ENCODE measurements at regions not wholly inside any gene's neighbourhood (a gene's known extent, or its start where the extent isn't known, plus 50 kb on each side); places are given as distances from the start of the nearest gene placed in this dataset.

DNA sequence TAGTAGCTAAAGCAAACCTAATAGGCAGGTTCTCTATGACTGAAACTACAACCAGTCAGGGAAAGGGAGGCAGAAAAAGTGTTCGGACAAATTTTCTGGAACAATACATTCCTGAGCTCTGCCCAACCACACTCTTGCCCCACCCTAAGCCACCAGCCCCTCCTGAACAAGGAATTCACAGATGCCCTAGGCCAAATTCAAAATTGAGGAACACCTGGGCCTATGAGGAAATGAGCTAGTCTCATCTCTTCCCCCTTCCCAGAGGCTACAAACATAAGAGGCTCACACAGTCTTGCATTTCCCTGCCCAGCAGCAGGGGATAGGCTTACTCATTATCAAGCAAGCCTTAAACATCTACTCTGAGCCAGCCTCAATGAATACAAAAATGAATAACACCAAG lies 284.7 kb downstream of the ZNF674 start:
- peaks cover 16% of the 10 kb centered on the region for H3K4me1 Mint-ChIP-seq (ENCODE audit: insufficient read depth, unreplicated experiment)
- TF ChIP-seq, protein P1, sequence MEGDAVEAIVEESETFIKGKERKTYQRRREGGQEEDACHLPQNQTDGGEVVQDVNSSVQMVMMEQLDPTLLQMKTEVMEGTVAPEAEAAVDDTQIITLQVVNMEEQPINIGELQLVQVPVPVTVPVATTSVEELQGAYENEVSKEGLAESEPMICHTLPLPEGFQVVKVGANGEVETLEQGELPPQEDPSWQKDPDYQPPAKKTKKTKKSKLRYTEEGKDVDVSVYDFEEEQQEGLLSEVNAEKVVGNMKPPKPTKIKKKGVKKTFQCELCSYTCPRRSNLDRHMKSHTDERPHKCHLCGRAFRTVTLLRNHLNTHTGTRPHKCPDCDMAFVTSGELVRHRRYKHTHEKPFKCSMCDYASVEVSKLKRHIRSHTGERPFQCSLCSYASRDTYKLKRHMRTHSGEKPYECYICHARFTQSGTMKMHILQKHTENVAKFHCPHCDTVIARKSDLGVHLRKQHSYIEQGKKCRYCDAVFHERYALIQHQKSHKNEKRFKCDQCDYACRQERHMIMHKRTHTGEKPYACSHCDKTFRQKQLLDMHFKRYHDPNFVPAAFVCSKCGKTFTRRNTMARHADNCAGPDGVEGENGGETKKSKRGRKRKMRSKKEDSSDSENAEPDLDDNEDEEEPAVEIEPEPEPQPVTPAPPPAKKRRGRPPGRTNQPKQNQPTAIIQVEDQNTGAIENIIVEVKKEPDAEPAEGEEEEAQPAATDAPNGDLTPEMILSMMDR (IDR thresholded peaks at IDR 0.05; ENCODE audit: unreplicated experiment): no peak
- H3K27ac Mint-ChIP-seq (ENCODE audit: low read depth, unreplicated experiment): peak overlapping the region; percentile 77
- ChIA-PET POLR2A (interaction anchor here (0.6 to 3.4 kb wide), 23 partner anchors 9 to 957 kb away, joined by 3 to 39 read pairs (median 3); no protein-coding TSS in a partner anchor), CTCF (interaction anchor here (0.5 to 1.9 kb wide), 6 partner anchors 31 to 459 kb away, joined by 3 to 7 read pairs (median 4); no protein-coding TSS in a partner anchor)
- H3K36me3 Mint-ChIP-seq (ENCODE audit: insufficient read depth, unreplicated experiment): no peaks in the 10 kb centered on the region
- H3K4me3 Mint-ChIP-seq (ENCODE audit: unreplicated experiment): no peak overlapping the region
- BruUV-seq (replicated peaks): no TSS peak
- peaks cover 32% of the 10 kb centered on the region for H3K27me3 Mint-ChIP-seq (ENCODE audit: insufficient read depth, unreplicated experiment)
- intact Hi-C loops (cut with micrococcal nuclease): loop anchor here (5.0 kb wide), 1 partner anchor 408 kb away; no protein-coding TSS in a partner anchor
- H3K9me3 Mint-ChIP-seq (ENCODE audit: unreplicated experiment): no peaks in the 10 kb centered on the region
- DNase-seq (ENCODE audit: unreplicated experiment): peak; percentile 82

DNA sequence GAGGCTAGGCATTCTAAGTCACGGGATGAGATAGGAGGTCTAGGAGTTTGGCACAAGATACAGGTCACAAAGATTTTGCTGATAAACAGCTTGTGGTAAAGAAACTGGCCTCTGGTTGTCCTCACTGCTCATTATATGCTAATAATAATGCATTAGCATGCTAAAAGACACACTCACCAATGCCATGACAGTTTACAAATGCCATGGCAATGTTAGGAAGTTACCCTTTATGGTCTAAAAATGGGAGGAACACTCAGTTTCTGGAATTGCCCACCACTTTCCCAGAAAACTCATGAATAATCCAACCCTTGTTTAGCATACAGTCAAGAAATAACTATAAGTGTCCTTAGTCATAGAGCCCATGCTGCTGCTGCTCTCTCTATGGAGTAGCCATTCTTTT lies 286.9 kb downstream of the ZNF674 start:
- Mint-ChIP-seq H3K9me3 (ENCODE audit: unreplicated experiment) (no peaks in the 10 kb centered on the region), H3K4me3 (ENCODE audit: unreplicated experiment) (no peak overlapping the region), H3K27ac (ENCODE audit: low read depth, unreplicated experiment) (no peak overlapping the region), H3K36me3 (ENCODE audit: insufficient read depth, unreplicated experiment) (no peaks in the 10 kb centered on the region), H3K4me1 (ENCODE audit: insufficient read depth, unreplicated experiment) (peaks cover 16% of the 10 kb centered on the region), H3K27me3 (ENCODE audit: insufficient read depth, unreplicated experiment) (peaks cover 51% of the 10 kb centered on the region)
- ChIA-PET POLR2A (interaction anchor here (0.8 kb wide), 1 partner anchor 67 kb away, joined by 4 read pairs; no protein-coding TSS in a partner anchor), CTCF (no interaction called here)
- intact Hi-C loops (cut with micrococcal nuclease): no loop called here
- TF ChIP-seq, protein P1 (IDR thresholded peaks at IDR 0.05; ENCODE audit: unreplicated experiment): no peak
- DNase-seq (ENCODE audit: unreplicated experiment): no peak
- BruUV-seq (replicated peaks): no TSS peak

DNA sequence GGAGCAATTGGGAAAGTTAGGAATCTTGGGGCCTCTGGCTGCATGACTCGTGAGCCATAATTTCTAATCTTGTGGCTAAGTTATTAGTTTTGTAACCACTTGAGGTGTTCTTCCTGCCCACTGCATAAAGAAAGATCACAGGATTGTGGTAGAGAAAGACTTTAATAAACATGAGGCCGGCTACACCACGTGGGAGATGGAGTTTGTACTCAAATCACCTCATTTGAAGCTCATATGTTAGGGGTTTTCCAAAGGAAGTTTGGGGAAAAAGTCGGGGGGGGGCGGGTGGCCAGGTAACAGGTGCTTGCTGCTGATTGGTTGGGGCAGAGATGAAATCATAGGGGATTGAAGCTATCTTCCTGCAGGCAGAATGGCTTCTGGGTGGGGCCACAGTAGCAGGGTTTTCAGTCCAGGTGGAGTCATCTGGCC lies 287.8 kb downstream of the ZNF674 start:
- intact Hi-C loops (cut with micrococcal nuclease): no loop called here
- no peaks in the 10 kb centered on the region for H3K9me3 Mint-ChIP-seq (ENCODE audit: unreplicated experiment)
- POLR2A ChIA-PET: interaction anchor here (0.7 to 1.2 kb wide), 4 partner anchors 67 to 118 kb away, joined by 3 to 4 read pairs (median 3); no protein-coding TSS in a partner anchor
- H3K4me1 Mint-ChIP-seq (ENCODE audit: insufficient read depth, unreplicated experiment): peaks cover 16% of the 10 kb centered on the region
- H3K4me3 Mint-ChIP-seq (ENCODE audit: unreplicated experiment): no peak overlapping the region
- peaks cover 47% of the 10 kb centered on the region for H3K27me3 Mint-ChIP-seq (ENCODE audit: insufficient read depth, unreplicated experiment)
- no peak for DNase-seq (ENCODE audit: unreplicated experiment)
- H3K36me3 Mint-ChIP-seq (ENCODE audit: insufficient read depth, unreplicated experiment): no peaks in the 10 kb centered on the region
- no peak overlapping the region for H3K27ac Mint-ChIP-seq (ENCODE audit: low read depth, unreplicated experiment)
- no TSS peak for BruUV-seq (replicated peaks)
- CTCF ChIA-PET: interaction anchor here (0.5 to 0.7 kb wide), 2 partner anchors 13 to 884 kb away, joined by 3 read pairs; no protein-coding TSS in a partner anchor
- TF ChIP-seq, protein P1 (IDR thresholded peaks at IDR 0.05; ENCODE audit: unreplicated experiment): no peak

DNA sequence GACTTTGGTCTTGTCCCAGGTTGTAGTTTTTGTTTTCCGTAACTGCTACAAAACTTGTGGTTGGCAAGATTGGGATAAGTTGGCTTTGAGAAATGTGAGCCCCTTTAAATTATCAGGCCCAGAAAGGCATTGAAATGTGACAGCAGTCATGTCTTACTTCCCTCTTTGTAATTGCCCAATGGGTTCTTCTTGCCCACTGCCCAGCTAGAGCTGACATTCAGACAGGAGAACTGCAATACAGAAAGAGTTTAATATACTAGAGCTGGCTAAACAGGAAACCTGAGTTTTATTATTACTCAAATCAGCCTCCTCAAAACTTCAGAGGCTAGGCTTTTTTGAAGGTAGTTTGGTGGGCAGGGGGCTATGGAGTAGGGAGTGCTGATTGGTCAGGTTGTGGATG lies 288.3 kb downstream of the ZNF674 start:
- no TSS peak for BruUV-seq (replicated peaks)
- ChIA-PET CTCF (no interaction called here), POLR2A (interaction anchor here (0.7 to 1.2 kb wide), 2 partner anchors 102 to 118 kb away, joined by 3 read pairs; no protein-coding TSS in a partner anchor)
- DNase-seq (ENCODE audit: unreplicated experiment): no peak
- TF ChIP-seq, protein P1 (IDR thresholded peaks at IDR 0.05; ENCODE audit: unreplicated experiment): no peak
- H3K4me3 Mint-ChIP-seq (ENCODE audit: unreplicated experiment): no peak overlapping the region
- H3K9me3 Mint-ChIP-seq (ENCODE audit: unreplicated experiment): no peaks in the 10 kb centered on the region
- no peaks in the 10 kb centered on the region for H3K36me3 Mint-ChIP-seq (ENCODE audit: insufficient read depth, unreplicated experiment)
- intact Hi-C loops (cut with micrococcal nuclease): no loop called here
- peaks cover 41% of the 10 kb centered on the region for H3K27me3 Mint-ChIP-seq (ENCODE audit: insufficient read depth, unreplicated experiment)
- peaks cover 16% of the 10 kb centered on the region for H3K4me1 Mint-ChIP-seq (ENCODE audit: insufficient read depth, unreplicated experiment)
- H3K27ac Mint-ChIP-seq (ENCODE audit: low read depth, unreplicated experiment): no peak overlapping the region
